ENCODE measurements at regions not wholly inside any gene's neighbourhood (a gene's known extent, or its start where the extent isn't known, plus 50 kb on each side); places are given as distances from the start of the nearest gene placed in this dataset.
A peak's percentile ranks its signal among the peaks of the same experiment; 100 is the strongest.

DNA sequence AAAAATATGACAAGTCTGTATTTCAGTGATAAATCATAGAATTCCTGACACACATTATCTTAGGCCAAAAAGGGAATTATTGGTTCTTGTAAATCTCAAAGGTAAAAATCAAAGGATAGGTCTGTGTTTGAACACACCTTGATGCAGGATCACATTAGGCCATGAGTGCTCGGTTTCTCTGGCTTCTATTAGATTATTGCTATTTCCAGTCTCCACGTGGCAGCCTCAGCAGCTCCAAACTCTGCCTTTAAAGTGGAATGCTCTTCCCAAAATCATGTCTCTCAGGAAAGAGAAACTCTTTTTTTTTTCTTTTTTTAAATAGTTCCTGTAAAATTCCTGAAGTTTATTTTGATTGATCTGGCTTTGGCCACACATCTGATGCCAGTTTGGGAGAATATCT lies 105.6 kb upstream of the FRMD6 start:
- no peak for DNase-seq

DNA sequence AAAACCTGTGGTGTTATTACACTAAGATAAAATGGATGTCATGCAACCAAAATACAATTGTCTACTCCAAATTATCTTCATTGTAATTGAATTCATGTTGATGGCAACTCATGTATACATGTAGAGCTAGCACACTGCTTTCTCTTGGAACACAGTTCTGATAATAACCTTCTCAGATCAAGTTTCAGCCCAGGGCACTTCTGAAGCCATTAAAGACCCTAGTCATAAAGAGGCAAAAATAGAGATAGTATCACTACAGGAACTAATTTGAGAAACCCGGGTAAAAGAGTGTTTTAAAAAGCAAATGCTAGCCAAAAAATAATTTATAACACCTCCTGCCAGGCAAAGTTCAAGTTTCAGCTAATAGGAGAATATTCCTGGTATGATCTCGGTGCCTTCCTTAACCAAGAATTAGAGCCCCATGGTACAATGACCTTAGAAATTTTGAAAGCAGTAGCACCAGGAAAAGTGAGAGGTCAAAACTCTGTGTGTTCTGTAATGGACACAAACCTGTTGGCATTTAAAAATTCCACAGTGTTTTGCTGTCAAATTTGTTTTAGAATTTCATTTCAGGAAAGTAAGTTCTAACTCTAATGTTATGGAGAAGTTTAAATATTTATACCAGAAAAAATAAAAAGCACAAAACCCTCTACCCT lies 105.0 kb upstream of the FRMD6 start:
- DNase-seq: no peak

DNA sequence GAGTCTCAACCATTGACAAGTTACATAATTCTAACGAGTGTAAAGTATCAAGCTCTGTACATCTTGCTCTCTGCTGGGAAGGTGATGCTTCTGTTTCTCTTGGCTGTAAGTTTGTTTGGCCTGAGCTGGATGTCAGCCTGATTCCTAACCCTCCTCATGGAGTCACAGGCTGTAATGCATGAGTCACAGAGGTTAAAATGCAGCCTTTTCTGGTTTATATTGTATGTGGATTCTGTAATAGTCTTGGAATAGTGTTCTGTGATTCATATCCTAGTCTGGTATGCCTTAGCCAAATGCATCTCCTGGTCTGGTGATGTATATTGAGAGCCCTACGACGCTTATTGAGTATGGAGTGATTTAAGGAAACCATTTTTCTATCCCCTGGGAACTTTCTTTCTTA lies 104.5 kb upstream of the FRMD6 start:
- peak; percentile 64 for DNase-seq

DNA sequence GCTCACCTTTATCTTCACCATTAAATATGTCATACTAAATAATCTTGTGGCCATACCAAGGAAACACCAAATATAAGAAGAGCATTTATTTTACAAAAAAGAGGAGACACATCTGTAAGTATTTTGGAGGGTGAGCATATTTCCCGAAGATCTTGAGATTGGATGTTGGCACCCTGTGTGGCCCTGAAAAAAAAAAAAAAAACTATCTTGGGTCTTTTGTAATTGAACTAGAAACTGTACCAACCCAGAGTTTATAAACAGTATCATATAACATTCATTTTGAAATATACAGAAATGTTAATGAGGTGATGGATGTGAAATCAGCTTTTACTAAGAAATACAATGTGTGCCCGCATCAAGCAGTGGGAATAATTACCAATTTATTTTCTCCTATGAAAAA lies 104.0 kb upstream of the FRMD6 start:
- no peak for DNase-seq

DNA sequence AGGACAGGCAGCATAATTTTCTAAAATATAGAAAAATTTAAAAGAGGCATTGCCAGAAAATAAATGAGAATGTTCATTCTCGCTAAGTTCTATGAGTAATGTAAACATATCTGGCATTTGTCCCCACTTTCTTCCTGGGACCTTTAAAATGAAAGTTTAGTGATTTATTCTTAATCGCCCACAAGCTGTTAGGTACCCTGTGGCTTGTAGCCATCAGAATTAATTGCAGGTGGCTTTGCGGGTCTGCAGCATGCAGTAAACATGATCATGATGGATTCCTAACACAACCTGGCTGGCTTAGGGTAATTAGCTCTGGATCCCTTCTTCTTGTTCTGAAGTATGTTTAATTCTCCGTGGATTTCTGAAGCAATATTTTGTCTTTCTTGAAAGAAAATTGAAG lies 103.5 kb upstream of the FRMD6 start:
- DNase-seq: no peak

DNA sequence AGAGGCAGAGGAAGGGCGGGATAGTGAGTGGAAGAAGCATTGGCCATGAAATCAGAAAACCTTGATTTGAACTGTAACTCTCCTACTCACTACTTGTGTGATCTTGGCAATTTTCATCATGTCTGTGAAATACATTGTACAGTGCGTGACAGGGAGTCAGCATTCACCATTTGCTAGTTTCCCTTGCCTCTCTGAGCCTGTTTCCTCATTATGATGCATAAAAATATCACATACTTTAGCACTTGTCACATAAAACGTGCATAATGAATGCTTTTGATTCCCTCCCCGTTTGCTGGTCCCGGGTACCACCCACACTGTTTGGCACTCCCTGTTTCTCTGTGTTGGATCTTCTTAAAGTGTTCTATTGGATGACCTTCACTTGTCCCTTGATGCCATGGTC lies 101.1 kb upstream of the FRMD6 start:
- DNase-seq: no peak

DNA sequence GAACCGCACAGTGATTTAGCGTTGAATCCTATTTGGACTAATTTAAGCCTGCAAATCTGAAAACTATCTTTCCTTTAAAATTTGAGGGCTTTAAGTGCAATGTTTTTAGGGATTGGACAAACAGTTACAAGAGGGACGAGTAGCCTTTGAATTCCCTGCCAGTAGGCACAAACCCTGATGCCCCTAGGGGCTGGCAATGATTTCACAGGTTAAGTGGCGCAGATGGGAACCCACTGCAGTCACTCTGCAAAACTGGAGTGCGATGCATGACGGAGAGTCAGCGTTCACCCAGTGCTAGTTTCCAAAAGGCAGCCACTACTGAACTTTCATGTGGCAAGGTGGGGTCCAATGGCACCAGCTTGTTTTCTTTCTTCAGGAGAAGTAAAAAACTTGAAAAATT lies 99.4 kb upstream of the FRMD6 start:
- DNase-seq: no peak

DNA sequence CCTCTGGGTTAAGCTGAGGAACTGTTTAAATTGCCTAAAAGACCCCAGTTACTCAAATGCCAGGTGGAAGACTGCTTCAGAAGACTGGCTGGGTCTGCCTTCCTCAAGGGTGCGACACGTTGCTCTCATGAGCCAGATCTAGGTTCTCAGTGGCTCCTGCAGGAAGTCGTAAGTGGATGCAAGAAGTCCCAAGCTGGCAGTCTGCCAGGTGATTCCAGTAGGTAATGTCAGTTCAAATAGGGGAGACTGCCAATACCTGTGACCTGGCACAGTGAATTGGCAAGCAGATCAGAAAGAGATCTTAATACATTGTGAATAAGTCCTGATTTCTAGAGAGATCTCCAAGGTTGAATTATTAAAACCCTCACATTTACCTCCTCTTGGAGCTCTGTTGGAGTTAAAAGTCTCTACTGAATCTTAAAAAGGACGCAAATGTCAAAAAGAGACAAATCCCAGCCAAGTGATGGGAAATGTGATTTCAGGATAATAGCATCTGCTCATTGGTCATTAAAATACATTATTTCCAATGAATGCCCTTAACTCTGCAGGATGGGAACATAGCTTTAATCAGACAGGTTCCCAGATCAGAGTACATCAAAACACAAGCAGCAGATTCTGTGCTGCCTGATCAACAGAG lies 98.8 kb upstream of the FRMD6 start:
- no peak for DNase-seq

DNA sequence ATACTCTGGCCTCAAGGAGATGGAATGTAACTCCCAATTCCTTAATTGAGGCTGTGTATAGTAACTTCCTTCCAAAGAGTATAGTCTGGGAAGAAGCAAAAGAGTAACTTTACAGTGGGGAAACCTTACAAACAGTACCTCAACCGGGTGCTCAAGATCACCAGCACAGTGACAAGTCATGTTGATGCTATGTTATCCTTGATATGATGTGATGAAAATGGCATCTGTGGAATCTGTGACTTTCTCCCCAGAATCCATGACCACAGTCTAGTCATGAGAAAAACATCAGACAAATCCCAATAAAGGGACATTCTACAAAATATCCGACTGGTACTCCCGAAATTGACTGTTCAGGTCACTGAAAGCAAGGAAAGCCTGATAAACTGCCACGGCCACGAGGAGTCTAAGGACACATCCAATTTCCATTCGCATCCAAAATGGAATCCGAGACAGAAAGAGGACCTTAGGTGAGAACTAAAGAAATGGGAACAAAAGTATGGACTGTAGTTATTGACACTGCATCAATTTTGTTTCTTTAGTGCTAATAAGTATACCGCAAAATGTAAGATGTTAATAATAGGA lies 97.3 kb upstream of the FRMD6 start:
- no peak for DNase-seq

DNA sequence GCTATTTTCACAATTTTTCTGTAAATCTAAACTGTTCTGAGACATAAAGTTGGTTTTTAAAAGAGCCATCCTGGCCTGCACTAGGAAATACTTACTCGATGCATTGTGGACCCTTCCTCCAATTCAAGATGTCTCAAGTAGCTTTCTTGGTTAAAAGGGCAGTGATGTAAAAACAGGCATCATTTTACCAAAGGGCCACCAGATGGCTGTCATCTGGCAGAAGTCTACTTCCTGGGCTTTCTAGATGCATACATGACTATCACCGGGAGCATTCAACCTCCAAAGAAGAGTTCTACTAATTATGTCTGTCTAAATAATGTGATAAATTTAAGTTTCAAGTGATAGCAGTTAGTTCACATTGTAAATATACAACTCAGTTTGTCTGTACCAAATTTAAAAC lies 96.8 kb upstream of the FRMD6 start:
- DNase-seq: no peak

DNA sequence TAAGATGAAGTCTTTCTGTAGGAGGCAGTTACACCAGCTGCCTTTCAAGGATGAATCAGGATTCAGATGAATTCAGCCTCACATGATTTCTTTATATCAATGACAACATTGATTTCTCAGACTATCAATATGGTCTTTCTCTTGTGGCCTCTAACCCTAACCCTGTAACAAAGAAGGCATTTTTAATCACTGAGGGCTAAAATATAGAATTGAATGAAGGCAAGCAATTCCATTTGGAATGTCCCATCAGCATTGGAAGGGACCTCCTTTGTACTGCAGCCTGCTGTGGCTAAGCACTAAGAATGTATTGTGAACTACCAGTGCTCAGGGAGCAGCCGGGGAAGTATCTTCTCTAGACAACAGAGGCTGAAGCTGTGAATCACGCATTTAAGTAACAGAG lies 90.6 kb upstream of the FRMD6 start:
- DNase-seq: no peak

DNA sequence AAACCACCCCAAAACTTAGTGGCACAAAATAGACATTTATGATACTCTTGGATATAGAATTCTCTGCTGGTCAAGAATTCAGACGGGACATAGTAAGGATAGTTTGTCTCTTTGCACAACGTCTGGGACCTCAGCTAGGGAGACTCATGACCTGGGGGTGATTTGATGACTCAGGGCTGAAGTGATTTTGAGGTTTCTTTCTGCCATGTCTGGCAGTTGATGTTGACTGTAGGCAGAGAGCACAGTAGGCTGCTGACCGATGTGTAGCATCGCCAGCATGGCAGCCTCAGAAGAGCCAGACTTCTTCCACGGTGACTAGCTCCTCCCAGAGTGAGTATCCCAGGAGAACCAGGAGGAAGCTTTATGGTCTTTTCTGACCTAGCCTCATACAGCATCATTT lies 88.9 kb upstream of the FRMD6 start:
- DNase-seq: no peak

DNA sequence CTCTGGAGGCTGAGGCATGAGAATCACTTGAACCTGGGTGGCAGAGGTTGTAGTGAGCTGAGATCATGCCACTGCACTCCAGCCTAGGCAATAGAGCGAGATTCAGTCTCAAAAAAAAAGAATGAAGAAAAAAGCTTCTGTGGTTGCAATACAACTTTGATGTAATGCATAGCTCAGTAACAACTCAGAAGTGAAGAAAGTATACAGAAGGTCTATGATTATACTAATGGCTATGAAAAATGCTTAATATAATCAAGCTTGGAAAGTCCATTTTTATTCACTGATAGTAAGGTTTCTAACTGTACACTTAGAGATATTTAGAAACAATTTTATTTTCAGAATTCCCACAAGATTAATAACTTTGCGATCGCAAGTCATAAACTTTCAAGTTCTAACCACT lies 88.2 kb upstream of the FRMD6 start:
- no peak for DNase-seq

DNA sequence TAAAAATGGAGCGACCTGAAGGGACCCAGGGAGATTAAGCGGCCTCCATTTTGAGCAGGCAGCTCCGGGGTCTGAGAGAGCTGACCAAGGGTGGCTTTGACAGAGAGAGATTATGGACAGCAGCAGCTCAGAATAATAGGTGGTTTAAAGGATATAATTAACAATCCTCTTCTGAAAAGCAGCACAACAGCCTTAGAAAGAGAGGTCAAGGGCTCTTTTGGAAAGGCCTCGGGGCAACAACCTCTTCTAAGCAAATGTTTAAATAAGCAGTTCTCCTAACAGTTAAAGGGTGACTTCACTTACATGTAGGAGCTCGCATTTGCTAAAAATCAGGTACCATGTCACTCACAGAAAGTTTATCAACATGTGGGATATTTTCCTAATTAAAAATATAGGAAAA lies 87.2 kb upstream of the FRMD6 start:
- DNase-seq: no peak

DNA sequence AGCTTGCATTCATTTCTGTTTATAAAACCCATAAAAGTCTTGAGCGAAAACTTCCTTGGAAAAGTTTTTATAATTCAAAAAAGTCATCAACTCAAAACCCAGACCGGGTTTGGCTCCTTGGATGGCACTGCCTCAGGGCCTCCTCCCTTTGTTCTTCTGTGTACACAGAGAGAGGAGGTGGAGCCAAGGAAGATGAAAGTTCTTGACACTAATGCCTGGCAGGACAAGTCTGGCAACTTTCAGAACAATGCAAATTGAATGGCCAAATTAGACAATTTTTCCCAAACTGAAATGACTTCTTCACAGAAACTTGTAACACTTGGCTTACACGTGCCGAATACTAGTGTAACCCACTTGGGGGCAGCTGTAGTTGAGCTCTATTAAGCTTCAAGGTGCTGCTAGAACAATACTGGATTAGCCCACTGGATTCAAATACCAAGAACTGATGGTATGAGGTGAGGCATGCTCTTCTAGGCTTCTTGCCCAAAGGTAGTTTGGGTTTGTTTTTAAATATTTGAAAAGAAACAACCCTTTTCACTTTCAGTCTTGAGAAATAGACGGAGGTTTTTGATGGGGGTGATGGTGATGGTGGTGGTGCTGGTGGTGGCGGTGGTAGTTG lies 86.6 kb upstream of the FRMD6 start:
- no peak for DNase-seq

DNA sequence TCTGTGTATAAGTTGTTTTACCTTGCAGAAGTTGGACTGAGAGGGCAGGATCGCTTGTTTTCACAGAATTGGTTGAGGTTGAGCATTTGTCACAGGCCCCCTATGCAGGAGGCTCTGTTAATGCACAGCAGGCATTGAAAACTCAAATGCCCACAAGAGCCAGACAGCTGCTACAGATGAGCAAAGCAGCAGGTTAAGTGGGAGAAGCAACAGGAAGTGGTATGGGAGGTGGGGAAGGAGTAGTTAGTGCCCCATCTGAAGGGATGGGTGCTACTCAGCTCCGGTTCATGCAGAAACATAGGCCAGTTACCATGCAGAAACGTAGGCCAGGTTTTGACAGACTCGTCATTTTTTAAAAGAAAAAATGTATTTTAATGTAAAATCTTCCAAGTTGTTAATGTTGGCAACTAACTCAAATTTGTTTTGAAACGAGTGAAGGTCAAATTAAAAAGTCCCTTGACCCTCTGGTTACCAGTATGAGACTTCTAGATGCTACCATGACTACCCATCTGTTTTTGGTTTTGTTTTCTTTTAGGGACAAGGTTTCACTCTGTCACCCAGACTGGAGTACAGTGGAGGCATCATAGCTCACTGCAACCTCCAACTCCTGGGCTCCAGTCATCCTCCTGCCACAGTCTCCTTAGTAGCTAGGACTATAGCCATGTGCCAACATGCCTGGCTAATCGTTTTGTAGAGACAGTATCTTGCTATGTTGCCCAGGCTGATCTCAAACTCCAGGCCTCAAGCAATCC lies 84.7 kb upstream of the FRMD6 start:
- no peak for DNase-seq

DNA sequence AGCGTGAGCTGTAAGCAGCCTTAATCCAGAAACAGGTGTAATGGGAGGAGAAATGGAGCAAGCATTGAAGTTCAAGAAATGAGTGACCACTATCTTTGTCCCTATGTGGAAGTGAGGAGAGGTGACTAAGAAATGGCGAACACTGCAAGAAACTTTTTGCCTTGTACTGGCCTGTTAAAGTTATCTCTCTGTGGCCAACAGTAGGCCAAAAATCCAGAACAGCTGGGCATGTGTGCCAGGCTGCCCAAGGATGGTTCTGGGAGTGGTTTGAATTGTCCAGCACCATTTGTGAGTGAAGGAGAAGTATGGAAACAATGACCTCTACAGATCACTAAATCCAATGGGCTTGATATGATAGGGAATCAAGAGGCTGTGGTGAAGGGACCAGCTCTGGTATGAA lies 83.3 kb upstream of the FRMD6 start:
- no peak for DNase-seq

DNA sequence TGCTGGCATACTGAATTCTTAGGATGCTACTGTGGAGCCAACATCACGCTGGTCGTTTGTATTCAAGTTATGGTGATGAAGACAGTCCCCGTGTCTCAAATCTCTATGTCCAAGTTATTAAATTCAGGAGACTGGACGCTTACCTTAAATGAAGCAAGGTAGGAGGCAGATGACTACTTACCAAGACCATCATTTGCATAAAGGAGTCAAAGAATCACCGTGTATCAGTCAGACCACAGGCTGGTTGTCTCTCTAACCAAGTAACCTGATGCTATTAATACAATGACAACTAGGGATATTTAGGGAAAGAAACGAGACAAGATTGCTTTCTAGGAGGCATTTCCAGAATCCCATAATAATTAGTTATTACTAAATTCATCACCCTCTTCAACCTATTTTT lies 78.1 kb upstream of the FRMD6 start:
- no peak for DNase-seq

DNA sequence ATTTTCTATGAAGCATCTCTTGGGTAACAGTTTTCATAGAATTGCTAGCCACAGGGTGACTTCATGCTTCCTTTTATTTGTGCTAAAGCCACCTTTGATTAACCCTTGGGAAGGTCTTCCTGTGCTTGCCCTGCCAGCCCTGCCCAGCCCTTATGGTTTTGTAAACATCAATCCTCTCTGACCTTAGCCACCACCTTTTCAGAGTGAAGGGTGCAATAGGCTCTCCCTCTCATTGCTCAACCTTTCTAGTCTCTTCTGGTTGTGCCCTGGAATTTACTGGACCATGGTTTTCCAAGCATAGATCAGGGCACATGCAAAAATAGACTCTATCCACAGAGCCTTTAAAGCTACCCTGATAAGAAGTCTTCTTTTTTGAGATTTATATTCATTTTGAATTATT lies 77.7 kb upstream of the FRMD6 start:
- DNase-seq: no peak

DNA sequence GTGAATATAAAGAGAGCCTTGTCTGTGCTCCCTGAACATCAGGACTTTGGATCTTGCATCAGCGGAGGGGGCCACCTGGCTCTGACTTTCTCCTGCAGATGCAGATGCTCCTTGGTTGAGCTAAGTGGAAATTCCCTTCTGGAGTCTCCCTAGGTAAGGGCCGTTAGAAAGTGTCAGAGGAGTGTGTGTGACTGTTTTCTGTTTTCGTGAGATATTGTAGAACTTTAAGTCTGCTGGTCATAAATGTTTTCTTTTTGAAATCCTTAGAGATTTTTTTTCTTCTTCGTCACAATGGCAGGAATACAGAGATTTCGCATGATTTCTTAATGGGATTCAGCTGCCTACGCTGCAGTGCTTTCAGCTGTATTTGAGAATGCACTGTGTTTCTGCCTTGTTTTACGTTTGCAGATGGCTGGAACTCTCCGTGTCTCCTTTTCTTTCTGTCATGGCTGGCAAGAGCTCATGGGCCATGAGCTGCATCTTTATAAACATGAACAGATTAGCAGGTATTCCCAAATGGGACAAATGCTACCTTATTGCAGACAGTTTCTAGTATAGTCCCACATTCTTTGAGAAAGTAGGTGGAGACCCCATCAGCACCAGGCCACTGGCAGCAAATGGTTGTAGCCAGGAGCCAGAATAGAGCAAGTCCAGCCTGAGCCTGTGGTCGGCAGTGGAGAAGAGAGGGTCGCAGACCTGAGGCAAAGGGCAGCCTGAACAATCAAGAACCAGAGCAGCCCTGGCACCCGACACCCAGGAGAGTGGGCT lies 76.2 kb upstream of the FRMD6 start:
- DNase-seq: peak; percentile 60

DNA sequence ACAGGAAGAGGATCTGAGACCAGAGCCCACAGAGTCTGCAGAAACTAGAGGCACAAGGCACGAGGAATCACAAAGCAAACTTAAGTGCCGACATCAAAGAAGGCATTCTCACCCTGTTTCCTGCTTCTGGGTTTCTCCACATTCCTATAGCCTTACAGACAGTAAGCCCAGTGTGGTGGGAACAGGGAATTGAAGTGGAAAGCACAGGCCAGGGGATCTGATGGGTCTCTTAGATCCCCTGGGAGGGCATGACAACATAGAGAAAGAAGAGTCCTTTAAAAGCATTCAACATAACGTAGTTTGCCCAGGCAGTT lies 75.6 kb upstream of the FRMD6 start:
- no peak for DNase-seq

DNA sequence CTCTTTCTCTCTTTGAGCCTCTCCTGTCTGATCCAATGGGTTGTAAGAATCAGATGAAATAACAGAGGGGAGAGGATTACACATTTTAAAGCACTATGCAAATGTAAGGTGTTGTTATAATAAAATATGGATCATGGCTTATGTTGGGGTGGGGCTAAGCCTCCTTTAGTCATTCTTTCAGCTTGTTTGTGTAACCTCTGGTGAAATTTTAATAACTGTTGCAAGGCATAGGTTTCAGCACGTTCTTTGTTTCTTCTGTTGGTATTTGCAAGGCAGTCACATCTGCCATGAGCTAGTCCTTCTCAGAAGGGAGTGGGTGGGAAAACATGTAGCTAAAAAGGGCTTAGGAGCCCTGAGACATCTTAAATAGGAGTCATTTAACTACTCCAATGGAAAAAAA lies 74.8 kb upstream of the FRMD6 start:
- no peak for DNase-seq

Measured in muscle of arm (tissue), 1 donor.